Muscle of back (tissue), 3 donors: ENCODE measurements at regions not wholly inside any gene's neighbourhood (a gene's known extent, or its start where the extent isn't known, plus 50 kb on each side); places are given as distances from the start of the nearest gene placed in this dataset.
"Not testable (repeated sequence)": the region's sequence is repeated elsewhere in the genome, so short reads cannot be mapped to it uniquely, and the experiment has no call there.

Source experiments
- DNase-seq, 3 donors: peaks; one replicate each; pipeline versions ENCODE4 v3.0.0 to v3.0.0-alpha.2; 2013

GRCh38 chr1:242912855-242913254 lies 342.2 kb downstream of the CEP170 start:
- DNase-seq = not testable (repeated sequence)

GRCh38 chr1:242900558-242900957 lies 354.5 kb downstream of the CEP170 start:
- not testable (repeated sequence) for DNase-seq

- peak in 2 of 3 donors; percentile 20 to 41 for DNase-seq
These were observed 364.8 kb downstream of the CEP170 start for GRCh38 chr1:242890192-242890741.

GRCh38 chr1:242886137-242886536 lies 361.6 kb upstream of the PLD5 start:
- DNase-seq = no peak

GRCh38 chr1:242880022-242880421 lies 355.5 kb upstream of the PLD5 start:
- not testable (repeated sequence) for DNase-seq

GRCh38 chr1:242877743-242878142 lies 353.2 kb upstream of the PLD5 start:
- DNase-seq = no peak

- DNase-seq = no peak
These were observed 352.7 kb upstream of the PLD5 start for GRCh38 chr1:242877229-242877628.

- no peak for DNase-seq
These were observed 351.5 kb upstream of the PLD5 start for GRCh38 chr1:242876030-242876429.

- no peak for DNase-seq
These were observed 349.2 kb upstream of the PLD5 start for GRCh38 chr1:242873661-242874060.

- no peak for DNase-seq
These were observed 348.0 kb upstream of the PLD5 start for GRCh38 chr1:242872521-242872920.

GRCh38 chr1:242871471-242872030 lies 347.1 kb upstream of the PLD5 start:
- DNase-seq = no peak

- no peak for DNase-seq
These were observed 346.5 kb upstream of the PLD5 start for GRCh38 chr1:242870966-242871365.

- no peak for DNase-seq
These were observed 331.8 kb upstream of the PLD5 start for GRCh38 chr1:242856289-242856688.

GRCh38 chr1:242854466-242854865 lies 330.0 kb upstream of the PLD5 start:
- no peak for DNase-seq

- DNase-seq = peak in 2 of 3 donors; percentile 17 to 40
These were observed 323.0 kb upstream of the PLD5 start for GRCh38 chr1:242847390-242847993.

GRCh38 chr1:242842094-242842493 lies 317.6 kb upstream of the PLD5 start:
- no peak for DNase-seq

- DNase-seq = no peak
These were observed 314.6 kb upstream of the PLD5 start for GRCh38 chr1:242839101-242839500.

GRCh38 chr1:242836423-242836822 lies 311.9 kb upstream of the PLD5 start:
- DNase-seq = no peak

GRCh38 chr1:242828828-242829227 lies 304.3 kb upstream of the PLD5 start:
- no peak for DNase-seq

GRCh38 chr1:242828199-242828598 lies 303.7 kb upstream of the PLD5 start:
- DNase-seq = no peak

- no peak for DNase-seq
These were observed 303.0 kb upstream of the PLD5 start for GRCh38 chr1:242827538-242827937.

- peak in 1 of 3 donors; percentile 4 for DNase-seq
These were observed 302.3 kb upstream of the PLD5 start for GRCh38 chr1:242826701-242827336.

- DNase-seq = no peak
These were observed 299.9 kb upstream of the PLD5 start for GRCh38 chr1:242824435-242824834.
